ENCODE measurements at regions not wholly inside any gene's neighbourhood (a gene's known extent, or its start where the extent isn't known, plus 50 kb on each side); places are given as distances from the start of the nearest gene placed in this dataset.

GRCh38 chr4:177194906-177195305 lies 114.8 kb upstream of the NEIL3 start:
- no peak overlapping the region for H3K27ac ChIP-seq (ENCODE audit: low read length)
- no peaks in the 10 kb centered on the region for H4K20me1 ChIP-seq (ENCODE audit: insufficient read depth, low read length)
- H2AFZ ChIP-seq (ENCODE audit: low read depth, low read length), result no peak overlapping the region
- no peak overlapping the region for H3K9ac ChIP-seq (ENCODE audit: low read length)
- no peaks in the 10 kb centered on the region for H3K27me3 ChIP-seq (ENCODE audit: low read depth, low read length)
- no peaks in the 10 kb centered on the region for H3K4me1 ChIP-seq (ENCODE audit: low read length)
- H3K36me3 ChIP-seq (replicated peaks; ENCODE audit: low read depth, low read length), result no peaks in the 10 kb centered on the region
- H3K4me2 ChIP-seq (ENCODE audit: low read length), result no peak overlapping the region
- H3K79me2 ChIP-seq (ENCODE audit: low read length), result no peaks in the 10 kb centered on the region
- H3K4me3 ChIP-seq (ENCODE audit: low read length), result no peak overlapping the region
- H3K9me3 ChIP-seq (ENCODE audit: insufficient read depth, low read length), result no peaks in the 10 kb centered on the region
- no peak for TF ChIP-seq EZH2phosphoT487 (IDR thresholded peaks at IDR 0.05; ENCODE audit: low read depth)
- TF ChIP-seq, protein P1, sequence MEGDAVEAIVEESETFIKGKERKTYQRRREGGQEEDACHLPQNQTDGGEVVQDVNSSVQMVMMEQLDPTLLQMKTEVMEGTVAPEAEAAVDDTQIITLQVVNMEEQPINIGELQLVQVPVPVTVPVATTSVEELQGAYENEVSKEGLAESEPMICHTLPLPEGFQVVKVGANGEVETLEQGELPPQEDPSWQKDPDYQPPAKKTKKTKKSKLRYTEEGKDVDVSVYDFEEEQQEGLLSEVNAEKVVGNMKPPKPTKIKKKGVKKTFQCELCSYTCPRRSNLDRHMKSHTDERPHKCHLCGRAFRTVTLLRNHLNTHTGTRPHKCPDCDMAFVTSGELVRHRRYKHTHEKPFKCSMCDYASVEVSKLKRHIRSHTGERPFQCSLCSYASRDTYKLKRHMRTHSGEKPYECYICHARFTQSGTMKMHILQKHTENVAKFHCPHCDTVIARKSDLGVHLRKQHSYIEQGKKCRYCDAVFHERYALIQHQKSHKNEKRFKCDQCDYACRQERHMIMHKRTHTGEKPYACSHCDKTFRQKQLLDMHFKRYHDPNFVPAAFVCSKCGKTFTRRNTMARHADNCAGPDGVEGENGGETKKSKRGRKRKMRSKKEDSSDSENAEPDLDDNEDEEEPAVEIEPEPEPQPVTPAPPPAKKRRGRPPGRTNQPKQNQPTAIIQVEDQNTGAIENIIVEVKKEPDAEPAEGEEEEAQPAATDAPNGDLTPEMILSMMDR (IDR thresholded peaks at IDR 0.05; ENCODE audit: low read depth, low read length), result no peak

DNA sequence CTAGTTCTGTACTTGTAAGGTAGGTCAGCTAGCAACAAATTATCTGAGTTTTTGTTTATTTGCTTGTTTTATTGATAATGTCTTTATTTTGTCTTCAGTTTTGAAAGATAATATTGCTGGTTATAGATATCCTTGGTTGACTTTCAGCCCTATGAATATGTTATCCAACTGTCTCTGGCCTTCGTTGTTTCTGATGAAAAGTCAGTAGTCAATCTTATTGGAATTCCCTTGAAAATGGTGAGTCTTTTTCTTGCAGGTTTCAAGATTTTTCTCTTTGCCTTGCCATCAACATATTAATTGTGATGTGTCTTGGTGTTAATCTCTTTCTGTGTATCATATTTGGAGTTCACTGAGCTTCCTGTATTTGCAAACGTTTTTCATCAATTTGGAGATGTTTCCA lies 113.1 kb upstream of the NEIL3 start:
- Histone ChIP-seq H3K4me2 (ENCODE audit: low read length) (no peak overlapping the region), H4K20me1 (ENCODE audit: insufficient read depth, low read length) (no peaks in the 10 kb centered on the region), H3K4me3 (ENCODE audit: low read length) (no peak overlapping the region), H3K27me3 (ENCODE audit: low read depth, low read length) (no peaks in the 10 kb centered on the region), H3K4me1 (ENCODE audit: low read length) (no peaks in the 10 kb centered on the region), H2AFZ (ENCODE audit: low read depth, low read length) (no peak overlapping the region), H3K36me3 (replicated peaks; ENCODE audit: low read depth, low read length) (no peaks in the 10 kb centered on the region), H3K79me2 (ENCODE audit: low read length) (no peaks in the 10 kb centered on the region), H3K27ac (ENCODE audit: low read length) (no peak overlapping the region), H3K9ac (ENCODE audit: low read length) (no peak overlapping the region), H3K9me3 (ENCODE audit: insufficient read depth, low read length) (no peaks in the 10 kb centered on the region)
- TF ChIP-seq EZH2phosphoT487 (IDR thresholded peaks at IDR 0.05; ENCODE audit: low read depth), result no peak
- TF ChIP-seq, protein P1 (IDR thresholded peaks at IDR 0.05; ENCODE audit: low read depth, low read length), result no peak

- no peak overlapping the region for H3K27ac ChIP-seq (ENCODE audit: low read length)
- no peaks in the 10 kb centered on the region for H3K79me2 ChIP-seq (ENCODE audit: low read length)
- TF ChIP-seq, protein P1 (IDR thresholded peaks at IDR 0.05; ENCODE audit: low read depth, low read length), result no peak
- TF ChIP-seq EZH2phosphoT487 (IDR thresholded peaks at IDR 0.05; ENCODE audit: low read depth), result no peak
- no peaks in the 10 kb centered on the region for H3K27me3 ChIP-seq (ENCODE audit: low read depth, low read length)
- H2AFZ ChIP-seq (ENCODE audit: low read depth, low read length), result no peak overlapping the region
- peaks cover 7% of the 10 kb centered on the region for H3K4me1 ChIP-seq (ENCODE audit: low read length)
- H4K20me1 ChIP-seq (ENCODE audit: insufficient read depth, low read length), result no peaks in the 10 kb centered on the region
- no peaks in the 10 kb centered on the region for H3K9me3 ChIP-seq (ENCODE audit: insufficient read depth, low read length)
- H3K9ac ChIP-seq (ENCODE audit: low read length), result no peak overlapping the region
- no peaks in the 10 kb centered on the region for H3K36me3 ChIP-seq (replicated peaks; ENCODE audit: low read depth, low read length)
- H3K4me2 ChIP-seq (ENCODE audit: low read length), result no peak overlapping the region
- no peak overlapping the region for H3K4me3 ChIP-seq (ENCODE audit: low read length)
Observed at GRCh38 chr4:177201614-177202013, 108.1 kb upstream of the NEIL3 start.

DNA sequence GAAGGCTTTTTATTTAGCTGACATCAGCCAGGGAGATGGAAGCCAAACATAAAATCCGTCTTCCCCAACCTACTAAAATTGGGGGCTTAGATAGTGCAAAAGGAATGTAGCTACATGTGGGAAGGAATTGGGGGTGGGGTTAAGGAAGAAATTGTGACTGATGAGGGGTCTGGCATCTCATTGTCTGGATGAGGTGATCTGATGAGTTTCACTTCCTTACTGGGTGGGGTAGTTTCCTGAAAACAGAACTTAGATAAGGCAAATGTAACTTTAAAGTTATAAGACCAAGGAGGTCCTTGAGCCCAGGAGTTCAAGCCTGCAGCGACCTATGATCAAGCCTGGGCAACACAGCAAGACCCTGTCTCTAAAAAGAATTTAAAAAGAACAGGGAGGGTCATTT lies 105.5 kb upstream of the NEIL3 start:
- TF ChIP-seq, protein P1 (IDR thresholded peaks at IDR 0.05; ENCODE audit: low read depth, low read length), result no peak
- TF ChIP-seq EZH2phosphoT487 (IDR thresholded peaks at IDR 0.05; ENCODE audit: low read depth), result no peak
- Histone ChIP-seq H3K79me2 (ENCODE audit: low read length) (no peaks in the 10 kb centered on the region), H3K4me2 (ENCODE audit: low read length) (no peak overlapping the region)

More for the DNA sequence above, 105.5 kb upstream of the NEIL3 start:
- no peak overlapping the region for H2AFZ ChIP-seq (ENCODE audit: low read depth, low read length)
- no peak overlapping the region for H3K9ac ChIP-seq (ENCODE audit: low read length)
- no peaks in the 10 kb centered on the region for H3K36me3 ChIP-seq (replicated peaks; ENCODE audit: low read depth, low read length)
- H4K20me1 ChIP-seq (ENCODE audit: insufficient read depth, low read length), result no peaks in the 10 kb centered on the region
- H3K27ac ChIP-seq (ENCODE audit: low read length), result no peak overlapping the region
- no peaks in the 10 kb centered on the region for H3K9me3 ChIP-seq (ENCODE audit: insufficient read depth, low read length)
- H3K4me3 ChIP-seq (ENCODE audit: low read length), result no peak overlapping the region
- H3K4me1 ChIP-seq (ENCODE audit: low read length), result peaks cover 7% of the 10 kb centered on the region
- no peaks in the 10 kb centered on the region for H3K27me3 ChIP-seq (ENCODE audit: low read depth, low read length)
